Endothelial cell of umbilical vein (primary cell): ENCODE measurements at regions not wholly inside any gene's neighbourhood (a gene's known extent, or its start where the extent isn't known, plus 50 kb on each side); places are given as distances from the start of the nearest gene placed in this dataset.

Experiments
- BruUV-seq: library from RNA; stranded (reverse); fragments of 400-500 nt; replicated peaks from 2 replicates; lab custom pipeline; 2021; lab: Mats Ljungman, UMichigan
- CTCF ChIA-PET: fragments of 300-600, 350-600 bp; sonication (Branson Sonifier 250); formaldehyde crosslinking; loops from one replicate; lab custom pipeline; 2021; ENCODE audit warnings: antibody characterized with exemption, inconsistent platforms; lab: Charles Lee
- POLR2A ChIA-PET: fragments of 300-600, 350-600 bp; sonication (Branson Sonifier 250); formaldehyde crosslinking; loops from one replicate; lab custom pipeline; 2021; ENCODE audit warnings: antibody characterized with exemption, inconsistent platforms; lab: Charles Lee
- DNase-seq: peaks from one replicate; pipeline ENCODE4 v3.0.0-alpha.2; 2011; ENCODE audit warnings: low read depth, low spot score
- FAIRE-seq: peaks from 2 replicates; lab custom pipeline; 2011; peaks lifted over from hg19 to GRCh38; lab: Jason Lieb, UNC
- H2AFZ ChIP-seq: 2 replicates; pipeline ENCODE4 v1.6.0; 2012; ENCODE audit warnings: low read depth, low read length, control low read depth, inconsistent platforms
- H3K27ac ChIP-seq: 2 replicates; pipeline ENCODE4 v1.5.1; 2011; ENCODE audit warnings: low read depth, mild to moderate bottlenecking, control low read depth, low read length, moderate library complexity; ENCODE audit not compliant: insufficient read depth
- H3K27me3 ChIP-seq, 2 experiments: 2 replicates each; pipeline versions ENCODE4 v1.6.0 to v1.6.1; 2011; ENCODE audit warnings: low read length in 2 of 2, mixed read lengths in 1 of 2; ENCODE audit not compliant: control insufficient read depth in 2 of 2, insufficient read depth in 2 of 2
- H3K36me3 ChIP-seq, 2 experiments: 2 replicates in 1 of 2; 3 replicates in 1 of 2; pipeline ENCODE4 v1.5.1; 2011; ENCODE audit warnings: low read length in 2 of 2, mild to moderate bottlenecking in 1 of 2, moderate library complexity in 1 of 2; ENCODE audit not compliant: control insufficient read depth in 2 of 2, insufficient read depth in 2 of 2; ENCODE audit errors: extremely low read depth in 1 of 2
- H3K4me1 ChIP-seq: 3 replicates; pipeline ENCODE4 v1.5.1; 2011; ENCODE audit warnings: mild to moderate bottlenecking, low read length; ENCODE audit not compliant: control insufficient read depth, insufficient read depth; ENCODE audit errors: extremely low read depth
- H3K4me2 ChIP-seq: 2 replicates; pipeline ENCODE4 v1.6.1; 2011; ENCODE audit warnings: low read length, control low read depth, mixed read lengths; ENCODE audit not compliant: insufficient read depth
- H3K4me3 ChIP-seq, 3 experiments: fragments of 200-600 bp in 1 of 3; sonication (generic), shearing (Covaris generic) in 1 of 3; replicated peaks in 1 of 3; 2 replicates each; pipeline ENCODE4 v1.5.1; 2011 to 2016; ENCODE audit warnings: control low read depth in 3 of 3, low read length in 3 of 3, mild to moderate bottlenecking in 2 of 3, inconsistent platforms in 1 of 3, low read depth in 1 of 3, moderate library complexity in 1 of 3; ENCODE audit not compliant: insufficient read depth in 1 of 3
- H3K79me2 ChIP-seq: 2 replicates; pipeline ENCODE4 v1.6.0; 2012; ENCODE audit warnings: low read length, inconsistent platforms; ENCODE audit not compliant: control insufficient read depth, insufficient read depth
- H3K9ac ChIP-seq: replicated peaks from 2 replicates; pipeline ENCODE3; 2011; ENCODE audit warnings: low read length, control low read depth; ENCODE audit not compliant: insufficient read depth; ENCODE audit errors: extremely low read depth
- H3K9me1 ChIP-seq: replicated peaks from 3 replicates; pipeline ENCODE4 v1.6.0; 2011; ENCODE audit warnings: mild to moderate bottlenecking, low read length; ENCODE audit not compliant: control insufficient read depth, insufficient read depth; ENCODE audit errors: extremely low read depth
- H3K9me3 ChIP-seq: replicated peaks from 2 replicates; pipeline ENCODE4 v1.5.1; 2012; ENCODE audit warnings: low read length, inconsistent platforms; ENCODE audit not compliant: control insufficient read depth, insufficient read depth
- H4K20me1 ChIP-seq: replicated peaks from 2 replicates; pipeline ENCODE3; 2011; ENCODE audit warnings: mild to moderate bottlenecking, low read length; ENCODE audit not compliant: control insufficient read depth, insufficient read depth; ENCODE audit errors: extremely low read depth
- EZH2 ChIP-seq: IDR thresholded peaks from 2 replicates; pipeline ENCODE4 v1.6.1; 2012; ENCODE audit warnings: borderline replicate concordance, low read depth, mild to moderate bottlenecking, moderate library complexity, low read length, inconsistent platforms; ENCODE audit not compliant: severe bottlenecking
- FOS ChIP-seq: IDR thresholded peaks from 2 replicates; pipeline ENCODE4 v1.6.1; 2011; ENCODE audit warnings: mild to moderate bottlenecking, low read length, moderate library complexity, borderline replicate concordance; ENCODE audit not compliant: insufficient read depth
- GATA2 ChIP-seq: IDR thresholded peaks from 2 replicates; pipeline ENCODE4 v1.7.0; 2011; ENCODE audit warnings: low read depth, mild to moderate bottlenecking, moderate library complexity, mixed read lengths, low read length; ENCODE audit not compliant: insufficient read length, insufficient read depth
- JUN ChIP-seq: IDR thresholded peaks from 2 replicates; pipeline ENCODE4 v1.6.1; 2011; ENCODE audit warnings: borderline replicate concordance, low read depth; ENCODE audit not compliant: insufficient read length, insufficient read depth
- MYC ChIP-seq: IDR thresholded peaks from one replicate; pipeline ENCODE4 v1.6.1; 2011; ENCODE audit warnings: mild to moderate bottlenecking, low read depth, low read length
- POLR2A ChIP-seq: IDR thresholded peaks from 2 replicates; pipeline ENCODE4 v1.6.1; 2012; ENCODE audit warnings: low read depth, mild to moderate bottlenecking, control low read depth, low read length
- POLR2AphosphoS5 ChIP-seq: IDR thresholded peaks from 2 replicates; pipeline ENCODE4 v1.6.1; 2012; ENCODE audit warnings: low read depth, mild to moderate bottlenecking, control low read depth, low read length, moderate library complexity; ENCODE audit not compliant: insufficient read depth
- dilution Hi-C: fragments of 300-500 bp; cut with MboI; formaldehyde crosslinking; loops from one replicate; pipeline ENCODE4 v1.15.0; 2019; ENCODE audit warnings: low sequenced_read_pairs; ENCODE audit not compliant: extremely low pct_ligation_motif_present
- intact Hi-C: fragments of 100-400 bp; cut with micrococcal nuclease; formaldehyde crosslinking; loops from one replicate; pipeline ENCODE4 v1.10.0; 2022
- TF ChIP-seq, protein P1 (sequence below): IDR thresholded peaks from 2 replicates; pipeline ENCODE4 v1.6.1; 2011; ENCODE audit not compliant: insufficient read depth, insufficient read length
- TF ChIP-seq, protein P2 (sequence below), 2 donors: IDR thresholded peaks; 1 replicate in 1 of 2; 2 replicates in 1 of 2; pipeline ENCODE4 v1.5.1; 2011; ENCODE audit warnings: low read length in 2 of 2, mild to moderate bottlenecking in 2 of 2, moderate library complexity in 2 of 2, control low read depth in 1 of 2, inconsistent platforms in 1 of 2, low read depth in 1 of 2; ENCODE audit not compliant: insufficient read depth in 1 of 2; ENCODE audit errors: extremely low read depth in 1 of 2

DNA sequence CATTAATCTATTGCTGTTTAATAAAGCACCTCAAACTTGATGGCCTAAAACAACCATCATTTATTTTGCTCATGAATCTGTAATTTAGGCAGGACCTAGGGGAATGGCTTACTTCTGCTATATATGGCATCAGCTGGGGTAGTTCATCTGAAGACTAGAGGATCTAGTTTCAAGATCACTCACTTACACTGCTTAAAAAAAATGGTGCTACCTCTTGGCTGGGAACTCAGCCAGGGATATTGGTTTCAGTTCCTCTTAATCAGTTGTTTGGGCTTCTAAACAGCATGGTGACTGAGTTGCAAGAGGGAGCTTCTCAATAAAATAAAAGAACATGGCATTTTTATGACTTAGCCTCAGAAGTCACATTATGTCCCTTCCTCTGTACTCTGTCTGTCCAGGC is 142.0 kb downstream of the FAM114A2 start:
- no peaks in the 10 kb centered on the region for H3K9me3 ChIP-seq
- ChIA-PET POLR2A (no interaction called here), CTCF (no interaction called here)
- H4K20me1 ChIP-seq: no peaks in the 10 kb centered on the region
- H3K79me2 ChIP-seq: no peaks in the 10 kb centered on the region
- TF ChIP-seq POLR2A: no peak
- TF ChIP-seq, protein P1, sequence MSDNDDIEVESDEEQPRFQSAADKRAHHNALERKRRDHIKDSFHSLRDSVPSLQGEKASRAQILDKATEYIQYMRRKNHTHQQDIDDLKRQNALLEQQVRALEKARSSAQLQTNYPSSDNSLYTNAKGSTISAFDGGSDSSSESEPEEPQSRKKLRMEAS: no peak
- TF ChIP-seq, protein P2, sequence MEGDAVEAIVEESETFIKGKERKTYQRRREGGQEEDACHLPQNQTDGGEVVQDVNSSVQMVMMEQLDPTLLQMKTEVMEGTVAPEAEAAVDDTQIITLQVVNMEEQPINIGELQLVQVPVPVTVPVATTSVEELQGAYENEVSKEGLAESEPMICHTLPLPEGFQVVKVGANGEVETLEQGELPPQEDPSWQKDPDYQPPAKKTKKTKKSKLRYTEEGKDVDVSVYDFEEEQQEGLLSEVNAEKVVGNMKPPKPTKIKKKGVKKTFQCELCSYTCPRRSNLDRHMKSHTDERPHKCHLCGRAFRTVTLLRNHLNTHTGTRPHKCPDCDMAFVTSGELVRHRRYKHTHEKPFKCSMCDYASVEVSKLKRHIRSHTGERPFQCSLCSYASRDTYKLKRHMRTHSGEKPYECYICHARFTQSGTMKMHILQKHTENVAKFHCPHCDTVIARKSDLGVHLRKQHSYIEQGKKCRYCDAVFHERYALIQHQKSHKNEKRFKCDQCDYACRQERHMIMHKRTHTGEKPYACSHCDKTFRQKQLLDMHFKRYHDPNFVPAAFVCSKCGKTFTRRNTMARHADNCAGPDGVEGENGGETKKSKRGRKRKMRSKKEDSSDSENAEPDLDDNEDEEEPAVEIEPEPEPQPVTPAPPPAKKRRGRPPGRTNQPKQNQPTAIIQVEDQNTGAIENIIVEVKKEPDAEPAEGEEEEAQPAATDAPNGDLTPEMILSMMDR (IDR thresholded peaks at IDR 0.05; ENCODE audit: extremely low read depth in 1 of 2, insufficient read depth in 1 of 2, low read depth in 1 of 2, low read length in 2 of 2): no peak
- no peak for TF ChIP-seq JUN
- no peak for TF ChIP-seq FOS
- TF ChIP-seq POLR2AphosphoS5: no peak
- no peak for TF ChIP-seq GATA2
- no peak for TF ChIP-seq MYC
- no peak for TF ChIP-seq EZH2
- H3K36me3 ChIP-seq: no peaks in the 10 kb centered on the region
- H3K4me3 ChIP-seq: no peak overlapping the region
- intact Hi-C loops (no loop called here), dilution Hi-C loops (no loop called here)
- no peaks in the 10 kb centered on the region for H3K9me1 ChIP-seq
- DNase-seq (no peak), FAIRE-seq (no peak)
- no peaks in the 10 kb centered on the region for H3K27me3 ChIP-seq
- no peaks in the 10 kb centered on the region for H3K4me1 ChIP-seq
- H3K27ac ChIP-seq: no peak overlapping the region
- H2AFZ ChIP-seq: no peak overlapping the region
- BruUV-seq: no TSS peak
- H3K4me2 ChIP-seq: no peak overlapping the region
- no peak overlapping the region for H3K9ac ChIP-seq
